NCI-H187 (cell line): ENCODE measurements at regions not wholly inside any gene's neighbourhood (a gene's known extent, or its start where the extent isn't known, plus 50 kb on each side); places are given as distances from the start of the nearest gene placed in this dataset.

Experiments
- DNase-seq, 2 experiments: peaks; one replicate each; lab custom pipeline; 2025; lab: John Stamatoyannopoulos, UW

DNA sequence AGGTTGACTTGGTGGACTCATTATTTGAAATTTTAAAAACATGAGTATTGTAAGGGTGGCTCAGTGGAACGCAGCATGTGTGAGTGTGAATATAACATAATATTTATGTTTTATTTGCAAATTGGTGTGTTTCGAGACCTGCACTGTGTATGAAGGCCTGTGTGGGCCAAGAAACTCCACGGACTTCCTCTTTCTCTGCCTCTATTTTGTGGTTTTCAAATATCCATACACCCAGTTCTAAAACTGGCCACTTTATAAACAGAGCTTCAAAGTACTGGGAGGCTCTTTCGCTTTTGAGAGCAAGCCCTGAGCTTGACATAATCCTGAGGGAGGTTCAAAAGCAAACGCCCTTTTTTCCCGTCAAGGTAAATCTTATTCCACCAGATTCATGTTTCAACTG lies 187.7 kb downstream of the GPAT3 start:
- DNase-seq = no peak

DNA sequence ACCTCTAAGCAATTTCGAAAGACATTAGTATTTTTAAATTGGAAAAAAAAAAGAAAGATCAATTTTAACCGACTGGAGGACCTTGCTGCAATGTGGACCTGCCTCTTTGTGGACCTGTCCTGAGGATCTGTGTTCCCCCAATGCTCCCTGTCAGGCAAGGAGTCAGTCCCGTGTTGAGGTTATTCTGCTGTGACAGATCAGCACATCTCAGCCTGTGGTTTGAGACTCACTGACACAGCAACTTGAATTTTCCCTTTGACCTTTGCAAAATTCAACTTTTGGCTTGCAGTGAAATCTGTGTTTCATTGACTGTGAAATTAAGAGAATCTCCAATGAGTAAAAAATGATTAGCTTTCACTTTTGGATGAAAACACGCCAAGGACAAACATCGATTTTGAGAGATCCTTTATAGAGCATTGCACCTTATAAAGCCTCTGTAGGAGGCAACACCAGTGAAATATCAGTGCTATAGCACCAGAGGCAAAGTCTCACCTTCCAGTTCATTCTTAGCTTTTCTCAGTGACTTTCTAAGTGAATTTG lies 186.9 kb downstream of the GPAT3 start:
- DNase-seq = no peak

DNA sequence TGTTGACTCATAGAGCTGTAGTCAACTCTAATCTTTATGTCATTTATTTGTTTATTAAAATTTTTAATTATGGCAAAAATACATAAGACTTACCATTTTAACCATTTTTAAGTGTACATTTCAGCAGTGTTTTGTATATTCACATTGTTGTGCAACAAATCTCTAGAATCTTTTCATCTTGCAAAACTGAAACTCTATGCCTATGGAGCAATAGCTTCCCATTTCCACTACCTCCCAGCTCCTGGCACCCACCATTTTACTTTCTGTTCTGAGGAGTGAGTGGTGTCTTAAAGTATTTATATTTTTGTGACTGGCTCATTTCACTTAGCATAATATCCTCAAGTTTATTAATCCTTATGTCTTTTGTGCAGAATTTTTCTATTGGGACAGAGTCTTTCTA lies 181.0 kb downstream of the GPAT3 start:
- no peak for DNase-seq

DNA sequence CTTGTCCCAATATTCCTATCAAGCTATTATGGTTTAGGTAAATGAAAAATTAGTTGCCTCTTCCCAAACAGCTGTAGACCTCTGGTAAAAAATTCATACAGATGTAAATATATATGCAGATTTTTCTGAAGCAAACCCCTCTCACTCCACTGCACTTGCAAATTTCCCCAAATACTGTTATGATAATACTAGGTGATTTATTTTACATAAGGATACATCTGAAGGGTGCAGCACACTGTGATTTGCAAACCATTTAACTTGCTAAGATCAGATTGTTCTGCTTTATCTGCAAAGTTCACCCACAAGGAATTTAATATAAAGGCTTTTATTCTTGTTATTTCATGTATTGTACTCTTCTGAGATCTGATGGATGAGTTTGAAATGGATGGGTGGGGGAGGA lies 177.0 kb downstream of the GPAT3 start:
- no peak for DNase-seq

DNA sequence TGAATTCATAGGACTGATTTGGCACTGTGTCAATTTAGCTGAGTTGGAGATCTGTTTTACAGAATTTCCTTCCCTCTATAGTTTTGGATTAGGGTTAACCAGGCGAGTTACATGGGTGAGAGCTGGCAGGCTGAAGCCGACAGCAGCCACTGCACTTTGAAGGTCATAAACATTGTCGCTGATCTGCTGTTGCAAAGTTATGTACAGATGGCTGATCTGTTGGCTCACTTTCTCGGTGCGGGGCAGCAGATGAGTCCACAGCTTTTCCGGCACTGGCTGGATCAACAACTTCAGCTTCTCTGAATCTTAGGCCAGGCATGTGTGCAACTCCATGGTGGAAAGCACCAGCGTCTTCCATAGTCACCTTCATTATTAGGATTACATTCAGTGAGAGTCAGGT lies 173.7 kb downstream of the GPAT3 start:
- DNase-seq = no peak

DNA sequence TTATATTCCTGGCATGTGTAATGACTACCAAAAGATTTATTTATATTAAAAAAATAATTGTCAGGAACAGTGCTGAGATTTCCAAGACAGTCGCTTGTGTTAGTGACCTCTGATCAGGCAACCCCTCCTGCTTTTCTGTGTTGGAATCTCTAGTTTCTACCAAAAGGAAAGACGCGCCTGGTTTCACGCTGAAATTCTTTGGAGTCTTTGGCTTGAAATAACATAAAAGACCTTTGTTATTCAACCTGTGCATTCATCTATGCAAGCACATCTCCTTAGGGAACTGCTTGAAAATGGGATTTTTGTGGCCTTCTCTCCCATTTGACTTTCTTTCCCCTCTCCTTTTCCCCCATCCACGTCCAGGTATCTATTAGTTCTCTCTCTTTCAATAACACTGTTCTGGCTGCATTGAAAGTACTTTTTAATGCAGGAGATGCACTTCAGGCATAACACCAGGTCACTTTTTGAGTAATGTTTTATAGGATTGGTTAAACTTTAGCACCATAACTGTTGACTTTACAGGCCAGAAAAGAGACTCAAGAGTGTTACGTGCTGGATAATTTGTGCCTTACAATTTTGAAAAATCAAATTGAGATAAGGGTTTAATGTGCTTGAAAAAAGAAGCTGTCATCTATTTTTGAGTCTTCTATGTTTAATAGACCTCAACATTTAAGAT lies 172.7 kb downstream of the GPAT3 start:
- DNase-seq = no peak

DNA sequence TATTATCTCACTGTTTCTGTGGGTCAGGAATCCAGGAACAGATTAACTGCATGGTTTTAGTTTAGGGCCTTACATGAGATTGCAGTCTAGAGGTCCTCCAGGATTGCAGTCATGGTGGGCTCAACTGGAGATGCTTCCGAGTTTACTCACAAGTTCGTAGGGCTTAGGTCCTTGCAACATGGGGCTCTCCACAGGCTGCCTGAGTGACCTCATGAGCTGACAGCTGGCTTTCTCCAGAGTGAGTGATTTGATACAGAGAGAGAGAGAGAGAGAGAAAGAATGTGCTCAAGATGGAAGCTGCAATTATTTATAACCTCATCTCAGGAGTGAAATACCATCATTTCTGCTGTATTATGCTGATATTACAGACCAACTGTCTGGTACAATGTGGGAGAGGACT lies 168.9 kb downstream of the GPAT3 start:
- no peak for DNase-seq

DNA sequence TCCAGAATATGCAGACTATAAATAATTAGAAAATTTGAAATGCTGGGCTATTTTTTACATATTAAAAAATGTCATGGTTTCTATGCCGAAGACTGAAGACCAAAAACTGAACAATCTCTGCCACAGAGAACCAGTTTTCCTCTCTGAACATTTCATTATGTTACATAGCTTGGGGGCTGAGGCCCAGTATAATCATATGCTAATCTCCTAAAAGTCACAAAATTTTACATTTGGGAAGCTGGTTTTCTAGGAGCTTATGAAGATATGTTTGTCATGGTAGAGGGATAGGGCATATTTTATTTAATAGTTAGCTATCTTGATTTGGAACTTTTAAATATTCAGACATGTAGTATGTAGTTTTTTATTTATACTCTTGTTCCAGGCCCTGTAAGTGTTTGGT lies 167.8 kb downstream of the GPAT3 start:
- no peak for DNase-seq

DNA sequence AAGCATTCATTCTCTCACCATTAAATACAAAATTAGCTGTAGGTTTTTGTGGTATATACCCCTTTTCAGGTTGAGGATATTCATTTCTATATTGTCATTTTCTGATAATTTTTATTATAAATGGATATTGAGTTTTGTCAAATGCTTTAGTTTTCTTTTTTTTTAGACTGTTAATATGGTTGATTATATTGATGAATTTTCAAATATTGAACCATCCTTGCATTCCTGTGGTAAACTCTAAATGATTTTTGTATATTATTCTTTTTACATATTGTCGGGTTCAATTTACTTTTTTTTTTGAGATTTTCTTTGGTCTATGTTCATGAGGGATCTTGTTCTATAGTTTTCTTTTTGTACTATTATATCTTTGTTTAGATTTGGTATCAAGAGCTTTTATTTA lies 165.1 kb downstream of the GPAT3 start:
- DNase-seq = no peak

DNA sequence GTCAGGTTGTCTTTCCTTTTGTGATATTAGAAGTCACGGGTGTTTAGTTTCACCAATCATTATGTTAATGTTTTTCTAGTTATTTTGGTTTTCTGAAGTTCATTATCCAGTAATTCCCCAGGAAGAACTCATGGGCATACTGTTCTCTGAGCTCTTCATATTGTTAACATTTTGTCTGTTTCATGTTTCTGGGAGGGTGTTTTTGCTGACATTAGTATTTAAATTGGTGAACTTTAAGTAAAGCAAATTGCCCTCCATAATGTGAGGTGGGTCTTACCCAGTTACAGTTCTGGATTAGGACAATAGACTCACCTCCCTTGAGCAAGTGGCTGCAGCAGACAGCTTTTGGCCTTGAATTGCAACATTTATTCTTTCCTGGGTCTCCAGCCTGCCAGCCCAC lies 163.4 kb downstream of the GPAT3 start:
- DNase-seq = no peak

DNA sequence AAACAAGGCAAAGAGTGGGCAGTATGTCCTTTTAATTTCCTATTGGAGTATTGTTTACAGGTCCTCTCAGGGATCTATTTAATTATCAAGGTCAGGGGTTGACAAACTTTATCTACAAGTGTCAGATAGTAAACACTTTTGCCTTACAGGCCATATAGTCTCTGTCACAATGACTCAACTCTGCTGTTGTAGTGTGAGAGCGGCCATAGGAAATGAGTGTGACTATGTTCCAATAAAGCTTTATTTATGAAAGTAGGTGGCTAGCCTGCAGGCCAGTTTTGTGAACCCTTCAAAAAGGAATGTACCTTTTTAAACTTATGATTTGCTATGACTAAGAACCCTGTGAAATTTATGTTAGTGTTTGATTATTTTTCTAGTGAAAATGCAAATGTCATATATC lies 156.1 kb downstream of the GPAT3 start:
- DNase-seq = no peak

DNA sequence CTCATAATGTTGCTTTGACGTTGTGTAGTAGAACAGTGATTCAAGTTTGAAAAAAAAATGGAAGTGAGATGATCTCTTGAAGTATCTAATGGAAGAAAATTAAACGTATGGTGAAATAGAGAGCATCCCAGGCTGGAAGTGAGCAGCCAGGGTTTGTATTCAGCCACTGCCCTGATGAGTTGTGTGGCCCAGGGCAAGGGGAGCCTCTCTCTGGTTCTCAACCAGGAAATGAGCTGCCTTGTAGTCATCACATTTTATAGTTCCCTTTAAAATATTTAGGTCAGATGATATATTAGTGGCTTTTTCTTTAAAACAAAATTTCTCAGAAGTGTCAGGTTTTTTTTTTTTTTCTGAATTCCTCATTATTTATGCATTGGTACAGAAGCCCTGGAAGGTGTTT lies 150.3 kb downstream of the GPAT3 start:
- no peak for DNase-seq

DNA sequence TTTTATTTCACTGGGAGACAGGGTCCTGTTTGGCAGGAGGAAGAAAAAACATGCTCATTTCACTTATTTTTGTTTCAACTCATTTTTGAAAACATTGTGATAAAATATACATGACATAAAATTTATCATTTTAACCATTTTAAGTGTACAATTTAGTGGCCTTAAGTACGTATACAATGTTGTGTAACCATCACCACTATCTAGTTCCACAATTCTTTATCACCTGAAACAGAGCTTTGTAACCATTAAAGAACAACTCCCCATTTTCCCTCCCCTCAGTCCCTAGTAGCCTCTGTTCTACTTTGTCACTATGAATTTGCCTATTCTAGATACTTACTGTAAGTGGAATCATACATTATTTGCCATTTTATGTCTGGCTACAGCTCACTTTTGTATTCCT lies 143.8 kb downstream of the GPAT3 start:
- DNase-seq = no peak

DNA sequence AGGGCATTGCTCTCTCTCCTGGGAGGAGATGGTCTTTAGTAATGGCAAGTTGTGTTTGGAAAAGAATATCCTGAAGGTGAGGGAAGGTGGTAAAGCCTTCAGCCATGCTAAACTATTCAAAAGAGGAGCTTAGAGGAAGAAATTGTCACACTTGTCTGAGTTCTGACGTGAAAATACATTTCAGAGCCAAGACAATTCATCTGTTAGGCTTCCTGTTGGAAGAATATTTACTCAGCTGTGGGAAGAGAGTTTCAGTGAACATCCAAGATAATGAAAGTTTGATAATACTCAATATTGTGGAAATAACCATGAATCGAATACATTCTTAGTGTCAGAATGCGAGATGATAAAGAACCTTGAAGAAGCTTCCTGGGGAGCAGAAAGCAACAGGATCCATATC lies 143.3 kb downstream of the GPAT3 start:
- DNase-seq = no peak

DNA sequence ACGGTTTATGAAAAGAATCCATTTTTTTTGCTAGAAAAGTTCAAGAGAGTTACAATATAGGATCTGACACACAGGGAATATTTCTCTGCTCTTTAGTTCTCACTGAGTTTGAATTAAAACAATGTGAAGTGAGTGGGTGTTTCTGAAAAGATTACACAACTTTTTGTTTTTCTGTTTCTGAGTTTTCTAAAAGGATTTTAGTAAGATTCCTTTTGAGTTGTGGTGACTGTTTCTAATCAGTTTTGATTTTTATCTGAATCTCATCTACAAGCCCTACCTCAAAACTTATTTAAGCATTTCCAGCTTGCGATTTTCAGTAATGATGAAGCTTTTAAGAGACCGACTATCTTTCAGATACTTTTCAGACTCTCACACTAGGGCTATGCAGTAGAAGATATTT lies 141.7 kb downstream of the GPAT3 start:
- DNase-seq = no peak

DNA sequence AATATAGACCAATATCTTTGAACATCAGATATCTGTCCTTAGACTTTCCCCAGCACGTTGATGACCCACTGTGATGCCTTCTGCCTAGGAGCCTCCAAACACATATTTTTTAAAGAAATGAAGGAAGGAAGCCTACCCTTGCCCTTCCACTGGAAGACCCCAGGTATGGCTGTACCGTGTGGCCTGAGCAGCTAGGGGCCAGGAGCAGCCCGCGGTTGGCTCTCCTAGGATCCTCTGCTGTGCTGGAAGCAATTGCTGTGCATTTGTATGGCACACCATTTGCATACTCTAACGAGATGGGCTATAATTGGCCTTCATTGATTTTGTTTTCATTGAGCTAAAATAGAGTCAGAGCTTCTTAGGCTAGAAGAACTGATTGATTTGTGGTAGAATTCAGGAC lies 128.8 kb downstream of the GPAT3 start:
- no peak for DNase-seq

DNA sequence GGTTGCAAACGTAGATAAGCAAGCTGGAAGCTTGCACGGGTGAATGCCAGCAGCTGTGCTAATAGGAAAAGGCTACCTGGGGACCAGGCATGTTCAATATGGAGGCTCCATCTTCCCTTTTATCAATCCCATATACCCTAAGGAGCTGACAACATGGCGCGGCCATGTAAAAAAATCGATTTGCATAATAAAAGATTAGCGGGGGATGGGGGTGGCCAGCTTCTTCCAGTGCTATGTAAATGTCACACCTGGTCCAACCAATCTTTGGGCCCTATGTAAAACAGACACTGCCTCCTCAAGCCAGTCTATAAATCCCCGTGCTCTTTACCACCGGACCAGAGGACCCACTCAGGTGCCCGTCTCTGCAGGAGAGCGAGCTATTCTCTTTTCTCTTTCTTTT lies 128.2 kb downstream of the GPAT3 start:
- no peak for DNase-seq

DNA sequence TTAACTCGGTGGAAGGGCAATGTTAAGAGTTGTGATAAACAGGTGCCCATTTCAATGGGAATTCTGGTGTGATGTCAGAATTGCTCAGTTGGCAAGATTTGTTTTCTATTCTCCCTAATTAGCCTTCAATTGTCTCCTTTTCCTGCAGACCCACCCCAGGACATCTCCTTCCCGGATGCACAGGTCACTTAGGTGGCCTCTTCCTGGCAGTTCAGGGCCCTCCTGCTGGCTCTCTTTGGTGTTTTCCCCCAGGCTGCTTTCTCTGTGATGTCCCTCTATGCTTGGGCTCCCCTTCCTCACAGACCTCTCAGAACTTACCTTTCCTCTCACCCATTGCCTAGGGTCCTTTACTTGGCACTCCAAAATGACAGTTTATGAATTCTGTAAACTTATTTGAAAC lies 126.3 kb downstream of the GPAT3 start:
- no peak for DNase-seq

DNA sequence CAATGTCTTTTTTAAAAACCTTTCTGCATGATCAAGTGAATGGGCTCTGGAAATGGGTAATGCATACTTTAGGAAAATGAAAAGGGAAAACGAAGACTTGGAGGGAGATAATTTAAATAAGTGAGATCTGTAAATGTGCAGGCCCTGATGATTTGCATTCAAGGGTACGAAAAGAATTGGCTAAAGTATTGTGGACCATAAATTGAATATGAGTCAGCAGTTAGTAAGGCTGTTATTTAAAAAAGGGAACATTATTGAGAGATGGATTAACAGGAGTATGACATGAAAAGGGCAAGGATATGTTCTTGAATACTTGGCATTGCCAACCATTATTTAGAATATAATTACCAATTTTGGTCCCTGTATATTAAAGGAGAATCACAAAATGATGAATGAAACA lies 125.5 kb downstream of the GPAT3 start:
- DNase-seq = no peak

DNA sequence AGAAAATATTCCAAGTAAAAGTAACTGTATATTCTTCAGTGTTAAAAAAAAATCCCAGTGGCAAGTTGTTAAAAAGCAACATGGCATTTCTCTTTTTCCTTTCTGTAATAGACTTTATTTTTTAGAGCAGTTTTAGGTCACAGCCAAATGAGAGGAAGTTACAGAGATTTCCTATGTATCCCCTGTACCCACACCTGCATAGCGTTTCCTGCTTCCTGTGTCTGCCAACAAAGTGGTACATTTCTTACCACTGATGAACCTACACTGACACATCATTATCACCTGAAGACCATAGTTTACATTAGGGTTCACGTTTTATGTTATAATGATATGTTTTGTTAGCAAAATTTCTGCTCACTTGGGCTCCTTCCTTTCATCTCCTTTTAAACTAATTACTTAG lies 124.7 kb downstream of the GPAT3 start:
- no peak for DNase-seq

DNA sequence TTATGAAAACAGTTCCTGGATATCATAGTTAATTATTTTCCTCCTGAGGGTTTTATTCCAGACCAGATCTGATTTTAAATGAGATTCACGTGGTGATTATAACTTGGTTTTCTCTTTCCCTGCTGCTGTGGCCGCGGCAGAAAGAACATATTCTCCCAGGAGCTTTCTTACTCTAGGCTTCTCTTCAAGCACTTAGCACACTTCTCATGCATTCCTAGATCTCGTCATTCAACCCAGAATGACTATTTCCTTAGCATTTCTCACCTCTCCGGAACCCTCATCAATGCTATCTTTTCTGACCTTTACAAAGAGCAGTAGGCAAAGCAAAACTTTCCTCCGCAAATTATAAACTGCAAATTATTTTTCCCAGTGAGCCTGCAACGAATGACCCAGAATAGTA lies 122.9 kb downstream of the GPAT3 start:
- DNase-seq = no peak

DNA sequence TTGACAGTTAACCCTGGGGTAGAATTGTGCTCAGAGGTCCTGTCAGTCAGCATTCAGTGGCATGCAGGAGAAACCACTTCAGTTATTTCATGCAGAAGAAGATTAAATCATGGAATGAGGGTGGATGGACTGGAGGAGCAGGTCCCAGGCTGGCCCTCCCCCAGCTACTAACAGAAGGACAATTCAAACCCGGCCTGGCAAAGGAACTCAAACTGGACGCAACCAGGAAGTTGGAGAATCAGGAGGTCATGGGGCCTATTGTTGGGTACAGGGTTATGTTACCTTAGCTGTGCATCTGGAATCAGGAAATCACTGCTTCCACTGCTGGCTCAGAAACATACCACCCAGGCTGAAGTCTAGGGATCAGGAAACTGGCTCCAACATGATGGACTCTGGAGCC lies 121.4 kb downstream of the GPAT3 start:
- DNase-seq = no peak
